Ovary (tissue), 7 donors: ENCODE measurements at regions not wholly inside any gene's neighbourhood (a gene's known extent, or its start where the extent isn't known, plus 50 kb on each side); places are given as distances from the start of the nearest gene placed in this dataset.

Experiments used
- DNase-seq, 5 donors: peaks; one replicate each; pipeline ENCODE4 v3.0.0-alpha.2; 2019 to 2020
- H3K27ac ChIP-seq, 2 donors: fragments of 200-600 bp; one replicate each; pipeline versions ENCODE4 v1.5.1 to v1.8.0; 2019 to 2022
- H3K27me3 ChIP-seq: fragments of 200-600 bp; one replicate; pipeline ENCODE4 v1.8.0; 2022
- H3K36me3 ChIP-seq: fragments of 200-600 bp; sonication (generic); one replicate; pipeline ENCODE4 v1.5.1; 2019
- H3K4me1 ChIP-seq: one replicate; pipeline ENCODE4 v1.8.1; 2013; ENCODE audit warnings: mild to moderate bottlenecking, moderate library complexity; ENCODE audit not compliant: insufficient read depth
- H3K4me3 ChIP-seq: fragments of 200-600 bp; sonication (generic); one replicate; pipeline ENCODE4 v1.5.1; 2017
- H3K9me3 ChIP-seq, 2 donors: fragments of 200-600 bp in 1 of 2; sonication (generic) in 1 of 2; one replicate each; pipeline versions ENCODE4 v1.5.1 to v1.8.1; 2013 to 2019; ENCODE audit warnings: mild to moderate bottlenecking in 1 of 2, moderate library complexity in 1 of 2
- EP300 ChIP-seq: sonication (generic); formaldehyde crosslinking; IDR thresholded peaks from one replicate; pipeline ENCODE4 v1.6.1; 2017; ENCODE audit warnings: antibody characterized with exemption
- POLR2A ChIP-seq: fragments of 450-650 bp; IDR thresholded peaks from one replicate; pipeline ENCODE4 v1.6.1; 2017; ENCODE audit warnings: antibody characterized with exemption, mild to moderate bottlenecking, moderate library complexity
- WGBS, 3 donors: extraction: QIAGEN DNeasy Blood & Tissue Kit in 1 of 3; methylation state at CpG; one replicate each; pipeline versions ENCODE4 v1.1.5 to v1.1.7; 2013 to 2017; 5-methylcytosine and 5-hydroxymethylcytosine counted together
- intact Hi-C, 4 donors: fragments of 100-400 bp; cut with DNase I; formaldehyde crosslinking; loops; one replicate each; pipeline versions ENCODE4 v1.11.0 to v1.15.1; 2022 to 2023
- TF ChIP-seq, protein P1 (sequence below), 3 donors: fragments of 450-650 bp in 2 of 3; fragments of 200-600 bp in 1 of 3; IDR thresholded peaks; one replicate each; pipeline versions ENCODE4 v1.5.1 to v1.8.0; 2016 to 2022; ENCODE audit warnings: antibody characterized with exemption in 3 of 3, mild to moderate bottlenecking in 1 of 3
- donor health status: DM: no; HTN: no; CAD: no; lungs with moderate emphysema.
- donor health status: DM: no; HTN: no; CAD: no.
- donor health status: Bipolar disorder and iron deficiency.
- donor health status: DM: no; HTN: no; CAD: no.
- donor health status: DM: yes; HTN: yes; CAD: no.

DNA sequence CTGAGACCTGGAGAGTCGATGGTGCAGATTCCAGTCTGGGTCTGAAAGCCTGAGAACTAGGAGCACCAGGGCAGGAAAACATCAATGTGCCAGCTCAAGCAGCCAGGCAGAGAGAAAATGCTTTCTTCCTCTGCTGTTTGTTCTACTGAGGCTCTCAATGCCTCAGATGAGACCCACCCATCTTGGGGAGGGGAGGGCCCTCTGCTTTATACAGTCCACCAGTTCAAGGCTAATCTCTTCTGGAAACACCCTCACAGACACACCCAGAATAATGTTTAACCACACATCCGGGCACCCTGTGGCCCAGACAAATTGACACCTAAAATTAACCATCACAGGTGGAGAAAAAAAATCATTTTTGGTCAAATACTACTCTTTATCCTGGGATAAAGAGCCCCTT, 89.3 kb upstream of the SLC22A23 start:
- Histone ChIP-seq H3K27me3 (no peaks in the 10 kb centered on the region), H3K9me3 (no peaks in the 10 kb centered on the region), H3K4me3 (no peak overlapping the region), H3K36me3 (no peaks in the 10 kb centered on the region), H3K4me1 (no peaks in the 10 kb centered on the region), H3K27ac (no peak overlapping the region)
- WGBS, 3 donors = 69 to 77% (median 75%) methylated on average over 2 of the region's 2 CpGs
- intact Hi-C loops = no loop called here
- TF ChIP-seq POLR2A = no peak
- TF ChIP-seq EP300 = no peak
- TF ChIP-seq, protein P1, sequence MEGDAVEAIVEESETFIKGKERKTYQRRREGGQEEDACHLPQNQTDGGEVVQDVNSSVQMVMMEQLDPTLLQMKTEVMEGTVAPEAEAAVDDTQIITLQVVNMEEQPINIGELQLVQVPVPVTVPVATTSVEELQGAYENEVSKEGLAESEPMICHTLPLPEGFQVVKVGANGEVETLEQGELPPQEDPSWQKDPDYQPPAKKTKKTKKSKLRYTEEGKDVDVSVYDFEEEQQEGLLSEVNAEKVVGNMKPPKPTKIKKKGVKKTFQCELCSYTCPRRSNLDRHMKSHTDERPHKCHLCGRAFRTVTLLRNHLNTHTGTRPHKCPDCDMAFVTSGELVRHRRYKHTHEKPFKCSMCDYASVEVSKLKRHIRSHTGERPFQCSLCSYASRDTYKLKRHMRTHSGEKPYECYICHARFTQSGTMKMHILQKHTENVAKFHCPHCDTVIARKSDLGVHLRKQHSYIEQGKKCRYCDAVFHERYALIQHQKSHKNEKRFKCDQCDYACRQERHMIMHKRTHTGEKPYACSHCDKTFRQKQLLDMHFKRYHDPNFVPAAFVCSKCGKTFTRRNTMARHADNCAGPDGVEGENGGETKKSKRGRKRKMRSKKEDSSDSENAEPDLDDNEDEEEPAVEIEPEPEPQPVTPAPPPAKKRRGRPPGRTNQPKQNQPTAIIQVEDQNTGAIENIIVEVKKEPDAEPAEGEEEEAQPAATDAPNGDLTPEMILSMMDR (IDR thresholded peaks at IDR 0.05) = no peak
- DNase-seq = no peak

DNA sequence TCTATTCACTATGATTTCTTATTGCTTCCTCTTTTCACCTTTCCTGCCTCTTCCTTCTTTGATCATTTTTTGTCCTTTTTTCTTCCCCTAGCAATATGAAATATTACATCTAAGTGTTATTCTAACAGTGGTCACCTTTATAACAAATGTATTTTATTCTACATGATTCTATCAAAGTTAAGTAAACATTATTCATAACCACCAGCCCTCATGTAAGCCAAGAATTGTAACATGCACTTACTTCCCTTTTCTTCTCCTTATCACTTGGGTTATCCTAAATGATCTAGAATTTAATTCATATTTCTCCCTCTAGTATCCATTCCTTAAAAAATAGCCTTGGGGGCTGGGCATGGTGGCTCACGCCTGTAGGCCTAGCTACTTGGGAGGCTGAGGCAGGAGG, 88.3 kb upstream of the SLC22A23 start:
- Histone ChIP-seq H3K4me1 (no peaks in the 10 kb centered on the region), H3K4me3 (no peak overlapping the region), H3K9me3 (no peaks in the 10 kb centered on the region), H3K27ac (no peak overlapping the region), H3K27me3 (no peaks in the 10 kb centered on the region), H3K36me3 (no peaks in the 10 kb centered on the region)
- WGBS, 3 donors = 89 to 96% (median 94%) methylated on average over 1 of the region's 1 CpG
- intact Hi-C loops = no loop called here
- TF ChIP-seq POLR2A = no peak
- no peak for DNase-seq

DNA sequence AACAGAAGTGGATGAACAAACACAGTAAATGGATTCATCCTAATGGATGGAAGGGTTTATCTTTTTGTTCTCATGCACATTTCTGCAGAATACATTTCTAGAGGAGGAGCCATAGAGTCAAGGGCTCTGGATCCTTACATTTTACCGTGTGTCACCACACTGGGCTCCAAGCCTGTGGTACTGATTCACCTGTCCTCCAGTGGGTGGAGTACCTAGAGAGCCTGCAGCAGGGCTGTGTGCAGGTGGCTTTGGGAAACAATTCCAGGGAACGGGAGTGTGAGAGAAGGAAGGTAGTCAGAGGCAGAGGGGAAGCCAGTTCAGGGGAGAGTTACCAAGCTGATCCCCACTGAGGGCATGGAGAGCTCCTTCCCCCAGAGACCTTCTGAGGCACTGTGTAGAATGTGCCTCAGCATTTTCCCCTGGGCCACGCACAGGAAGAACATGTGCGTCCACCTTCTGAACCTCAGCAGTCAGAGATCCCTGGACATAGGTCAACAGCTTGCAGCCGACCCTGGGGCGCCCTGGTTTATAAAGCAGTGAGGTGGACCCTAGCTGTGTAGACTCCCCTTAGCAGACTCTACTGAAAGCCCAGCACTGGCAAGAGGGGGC, 85.3 kb upstream of the SLC22A23 start:
- no peak for DNase-seq
- no peaks in the 10 kb centered on the region for H3K4me1 ChIP-seq
- H3K4me3 ChIP-seq = no peak overlapping the region
- intact Hi-C loops = no loop called here
- no peaks in the 10 kb centered on the region for H3K27me3 ChIP-seq
- WGBS, 3 donors = 82 to 88% (median 88%) methylated on average over 6 of the region's 6 CpGs
- no peak overlapping the region for H3K27ac ChIP-seq
- no peaks in the 10 kb centered on the region for H3K36me3 ChIP-seq
- H3K9me3 ChIP-seq = no peaks in the 10 kb centered on the region
- no peak for TF ChIP-seq EP300
- TF ChIP-seq, protein P1 (IDR thresholded peaks at IDR 0.05) = no peak
- TF ChIP-seq POLR2A = no peak

DNA sequence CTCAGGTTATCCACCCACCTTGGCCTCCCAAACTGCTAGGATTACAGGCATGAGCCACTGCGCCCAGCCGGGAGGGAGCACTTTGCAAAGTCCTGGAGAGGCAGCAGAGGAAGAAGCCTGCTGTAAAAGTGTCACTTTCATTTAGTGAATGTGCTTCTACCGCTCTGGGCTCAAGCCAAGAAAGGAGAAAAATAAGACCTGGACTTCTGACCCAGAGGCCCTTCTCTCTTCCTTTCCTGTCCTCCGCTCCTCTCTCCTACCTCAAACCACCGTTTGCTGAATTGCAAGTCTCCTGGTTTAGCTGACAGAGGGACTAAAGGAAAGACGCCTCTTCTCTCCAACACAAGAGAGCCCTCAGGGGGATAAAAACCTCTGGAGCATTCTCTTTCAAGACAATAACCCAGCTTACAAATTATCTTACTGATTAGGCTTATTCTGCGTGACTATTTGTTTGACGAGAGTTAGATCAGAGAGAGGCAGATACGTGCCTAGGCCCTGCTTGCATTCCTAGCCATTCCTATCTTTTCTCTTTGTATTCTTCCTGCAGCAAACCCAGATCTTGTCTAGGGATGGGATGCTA, 84.2 kb upstream of the SLC22A23 start:
- no peak overlapping the region for H3K4me3 ChIP-seq
- intact Hi-C loops = no loop called here

More for the DNA sequence above, 84.2 kb upstream of the SLC22A23 start:
- no peaks in the 10 kb centered on the region for H3K27me3 ChIP-seq
- 63 to 67% (median 65%) methylated on average over 9 of the region's 9 CpGs for WGBS, 3 donors
- no peaks in the 10 kb centered on the region for H3K4me1 ChIP-seq
- H3K9me3 ChIP-seq = no peaks in the 10 kb centered on the region
- DNase-seq = no peak
- no peak for TF ChIP-seq EP300
- TF ChIP-seq, protein P1 (IDR thresholded peaks at IDR 0.05) = no peak
- no peak for TF ChIP-seq POLR2A
- no peaks in the 10 kb centered on the region for H3K36me3 ChIP-seq
- H3K27ac ChIP-seq = no peak overlapping the region
